ENCODE measurements at regions not wholly inside any gene's neighbourhood (a gene's known extent, or its start where the extent isn't known, plus 50 kb on each side); places are given as distances from the start of the nearest gene placed in this dataset.

DNA sequence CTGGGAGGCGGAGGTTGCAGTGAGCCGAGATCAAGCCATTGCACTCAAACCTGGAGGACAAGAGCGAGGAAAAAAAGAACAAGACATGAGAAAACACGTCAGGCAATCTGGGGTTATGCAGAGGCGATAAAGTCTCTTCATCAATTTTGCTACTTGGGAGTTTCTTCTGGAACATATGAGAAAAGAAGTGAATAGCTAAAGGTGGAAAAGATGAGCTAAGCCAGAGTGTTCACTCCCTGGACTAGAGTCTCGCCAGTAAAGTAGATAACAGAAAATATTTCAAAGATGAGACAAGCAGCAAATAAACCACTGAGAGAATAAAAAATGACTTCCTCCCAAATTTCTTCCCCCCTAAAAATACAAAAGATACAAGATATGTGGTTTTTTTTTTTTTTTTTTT, 188.4 kb upstream of the HES1 start:
- no peak for TF ChIP-seq SIX5 (IDR thresholded peaks at IDR 0.05; ENCODE audit: low read depth, low read length)
- TF ChIP-seq RFX5 (IDR thresholded peaks at IDR 0.05; ENCODE audit: borderline replicate concordance, low read depth, low read length): no peak

All from H1 (cell line).